NCI-H146 treated with DMSO at 0.1 percent for 48 hours (cell line): ENCODE measurements at regions not wholly inside any gene's neighbourhood (a gene's known extent, or its start where the extent isn't known, plus 50 kb on each side); places are given as distances from the start of the nearest gene placed in this dataset.
"Not testable (repeated sequence)": the region's sequence is repeated elsewhere in the genome, so short reads cannot be mapped to it uniquely, and the experiment has no call there.

Experiments used
- DNase-seq: peaks from one replicate; lab custom pipeline; 2025; ENCODE audit not compliant: unreplicated experiment; lab: John Stamatoyannopoulos, UW

- DNase-seq = peak; percentile 22
Observed at GRCh38 chr6:6474170-6474920, 114.2 kb upstream of the LY86 start.

- DNase-seq = no peak
Observed at GRCh38 chr6:6479785-6480184, 108.7 kb upstream of the LY86 start.

GRCh38 chr6:6482256-6482655 lies 106.3 kb upstream of the LY86 start:
- no peak for DNase-seq

- DNase-seq = no peak
Observed at GRCh38 chr6:6483168-6483567, 105.4 kb upstream of the LY86 start.

- no peak for DNase-seq
Observed at GRCh38 chr6:6483733-6484132, 104.8 kb upstream of the LY86 start.

GRCh38 chr6:6484681-6485080 lies 103.8 kb upstream of the LY86 start:
- no peak for DNase-seq

GRCh38 chr6:6486595-6486994 lies 101.9 kb upstream of the LY86 start:
- no peak for DNase-seq

- no peak for DNase-seq
Observed at GRCh38 chr6:6491761-6492160, 96.8 kb upstream of the LY86 start.

- DNase-seq = no peak
Observed at GRCh38 chr6:6492675-6493074, 95.8 kb upstream of the LY86 start.

- DNase-seq = not testable (repeated sequence)
Observed at GRCh38 chr6:6494139-6494538, 94.4 kb upstream of the LY86 start.

GRCh38 chr6:6494677-6495076 lies 93.8 kb upstream of the LY86 start:
- no peak for DNase-seq

GRCh38 chr6:6495851-6496250 lies 92.7 kb upstream of the LY86 start:
- no peak for DNase-seq

- no peak for DNase-seq
Observed at GRCh38 chr6:6497541-6497940, 91.0 kb upstream of the LY86 start.

GRCh38 chr6:6497976-6498375 lies 90.5 kb upstream of the LY86 start:
- DNase-seq = no peak

GRCh38 chr6:6503191-6503590 lies 85.3 kb upstream of the LY86 start:
- DNase-seq = no peak

GRCh38 chr6:6505111-6505510 lies 83.4 kb upstream of the LY86 start:
- no peak for DNase-seq

GRCh38 chr6:6508643-6509042 lies 79.9 kb upstream of the LY86 start:
- DNase-seq = no peak

- no peak for DNase-seq
Observed at GRCh38 chr6:6509284-6509683, 79.2 kb upstream of the LY86 start.

- no peak for DNase-seq
Observed at GRCh38 chr6:6512711-6513110, 75.8 kb upstream of the LY86 start.

- DNase-seq = no peak
Observed at GRCh38 chr6:6515691-6516607, 72.6 kb upstream of the LY86 start.

GRCh38 chr6:6516666-6517458 lies 71.7 kb upstream of the LY86 start:
- DNase-seq = no peak
